ENCODE measurements at regions not wholly inside any gene's neighbourhood (a gene's known extent, or its start where the extent isn't known, plus 50 kb on each side); places are given as distances from the start of the nearest gene placed in this dataset.

- no peak for TF ChIP-seq CTCF (IDR thresholded peaks at IDR 0.05)
- TF ChIP-seq POLR2A (IDR thresholded peaks at IDR 0.05) = no peak
- no peak for TF ChIP-seq POLR2AphosphoS5 (IDR thresholded peaks at IDR 0.05)
- no peak for TF ChIP-seq EP300 (IDR thresholded peaks at IDR 0.05)
Measured at GRCh38 chr6:126253431-126253830, 86.5 kb upstream of the CENPW start.
